ENCODE measurements at regions not wholly inside any gene's neighbourhood (a gene's known extent, or its start where the extent isn't known, plus 50 kb on each side); places are given as distances from the start of the nearest gene placed in this dataset.
"Not testable (repeated sequence)": the region's sequence is repeated elsewhere in the genome, so short reads cannot be mapped to it uniquely, and the experiment has no call there.

- TF ChIP-seq CTCF (IDR thresholded peaks at IDR 0.05) (no peak), EP300 (IDR thresholded peaks at IDR 0.05) (no peak), POLR2AphosphoS5 (IDR thresholded peaks at IDR 0.05) (no peak), POLR2A (IDR thresholded peaks at IDR 0.05) (no peak)
- intact Hi-C loops (cut with DNase I; ENCODE audit: low total_unique reads) = no loop called here
- 80 to 86% (median 86%) methylated on average over 2 of the region's 2 CpGs for WGBS, 5 donors
These were observed 931.5 kb upstream of the NUDT12 start for GRCh38 chr5:104494083-104494482.

GRCh38 chr5:104472811-104473210, 910.2 kb upstream of the NUDT12 start:
- WGBS, 5 donors = 78 to 87% (median 82%) methylated on average over 3 of the region's 3 CpGs
- H3K4me3 ChIP-seq = no peak overlapping the region
- no peaks in the 10 kb centered on the region for H3K27me3 ChIP-seq
- peaks cover 0 to 50% (median 19%) of the 10 kb centered on the region in 4 donors for H3K9me3 ChIP-seq
- no peak for DNase-seq
- intact Hi-C loops (cut with DNase I; ENCODE audit: low total_unique reads) = no loop called here
- H3K4me1 ChIP-seq = no peaks in the 10 kb centered on the region
- no peaks in the 10 kb centered on the region for H3K36me3 ChIP-seq
- no peak for TF ChIP-seq CTCF (IDR thresholded peaks at IDR 0.05)
- TF ChIP-seq EP300 (IDR thresholded peaks at IDR 0.05) = no peak
- no peak for TF ChIP-seq POLR2AphosphoS5 (IDR thresholded peaks at IDR 0.05)
- no peak for TF ChIP-seq POLR2A (IDR thresholded peaks at IDR 0.05)
- no peak overlapping the region for H3K27ac ChIP-seq

More at GRCh38 chr5:104494083-104494482, 931.5 kb upstream of the NUDT12 start:
- H3K9me3 ChIP-seq = peaks cover 0 to 3% (median 0%) of the 10 kb centered on the region in 4 donors
- H3K4me1 ChIP-seq = no peaks in the 10 kb centered on the region
- no peaks in the 10 kb centered on the region for H3K27me3 ChIP-seq
- H3K36me3 ChIP-seq = no peaks in the 10 kb centered on the region
- DNase-seq = no peak
- no peak overlapping the region for H3K4me3 ChIP-seq
- no peak overlapping the region for H3K27ac ChIP-seq

- Histone ChIP-seq H3K4me3 (no peak overlapping the region), H3K27me3 (no peaks in the 10 kb centered on the region), H3K36me3 (no peaks in the 10 kb centered on the region), H3K27ac (no peak overlapping the region), H3K9me3 (peaks cover 0 to 7% (median 2%) of the 10 kb centered on the region in 4 donors), H3K4me1 (no peaks in the 10 kb centered on the region)
- TF ChIP-seq POLR2A (IDR thresholded peaks at IDR 0.05) (no peak), POLR2AphosphoS5 (IDR thresholded peaks at IDR 0.05) (no peak), EP300 (IDR thresholded peaks at IDR 0.05) (no peak), CTCF (IDR thresholded peaks at IDR 0.05) (no peak)
- DNase-seq = no peak
- 76 to 88% (median 86%) methylated on average over 3 of the region's 3 CpGs for WGBS, 5 donors
- intact Hi-C loops (cut with DNase I; ENCODE audit: low total_unique reads) = no loop called here
These were observed 893.5 kb upstream of the NUDT12 start for GRCh38 chr5:104456122-104456521.

- Histone ChIP-seq H3K9me3 (peaks cover 0 to 7% (median 0%) of the 10 kb centered on the region in 4 donors), H3K4me3 (no peak overlapping the region), H3K27me3 (no peaks in the 10 kb centered on the region), H3K4me1 (no peaks in the 10 kb centered on the region), H3K27ac (no peak overlapping the region), H3K36me3 (no peaks in the 10 kb centered on the region)
- intact Hi-C loops (cut with DNase I; ENCODE audit: low total_unique reads) = no loop called here
- WGBS, 5 donors = 56 to 75% (median 70%) methylated on average over 1 of the region's 1 CpG
- TF ChIP-seq EP300 (IDR thresholded peaks at IDR 0.05) (no peak), POLR2A (IDR thresholded peaks at IDR 0.05) (no peak)
- no peak for DNase-seq
These were observed 890.0 kb upstream of the NUDT12 start for GRCh38 chr5:104452550-104452949.

- H3K27ac ChIP-seq; DNase-seq; H3K36me3 ChIP-seq; H3K27me3 ChIP-seq; intact Hi-C loops (cut with DNase I; ENCODE audit: low total_unique reads); H3K4me3 ChIP-seq; H3K4me1 ChIP-seq; H3K9me3 ChIP-seq: not testable (repeated sequence)
- WGBS, 5 donors = 93 to 95% (median 93%) methylated on average over 17 to 28 of the region's 28 CpGs
These were observed 889.3 kb upstream of the NUDT12 start for GRCh38 chr5:104451911-104452310.

All from stomach (tissue), 8 donors.